ENCODE measurements at regions not wholly inside any gene's neighbourhood (a gene's known extent, or its start where the extent isn't known, plus 50 kb on each side); places are given as distances from the start of the nearest gene placed in this dataset.

- H3K4me3 ChIP-seq (ENCODE audit: low read depth, low read length), result no peak overlapping the region
- no peak for TF ChIP-seq CTCF (conservative IDR thresholded peaks at IDR 0.05; ENCODE audit: low read depth, low read length)
- no peak for DNase-seq (ENCODE audit: low read depth)
These were observed 553.0 kb upstream of the GRAMD2B start for GRCh38 chr5:125870256-125870655.

- TF ChIP-seq CTCF (conservative IDR thresholded peaks at IDR 0.05; ENCODE audit: low read depth, low read length), result no peak
- no peak overlapping the region for H3K4me3 ChIP-seq (ENCODE audit: low read depth, low read length)
- no peak for DNase-seq (ENCODE audit: low read depth)
These were observed 549.2 kb upstream of the GRAMD2B start for GRCh38 chr5:125874057-125874456.

DNA sequence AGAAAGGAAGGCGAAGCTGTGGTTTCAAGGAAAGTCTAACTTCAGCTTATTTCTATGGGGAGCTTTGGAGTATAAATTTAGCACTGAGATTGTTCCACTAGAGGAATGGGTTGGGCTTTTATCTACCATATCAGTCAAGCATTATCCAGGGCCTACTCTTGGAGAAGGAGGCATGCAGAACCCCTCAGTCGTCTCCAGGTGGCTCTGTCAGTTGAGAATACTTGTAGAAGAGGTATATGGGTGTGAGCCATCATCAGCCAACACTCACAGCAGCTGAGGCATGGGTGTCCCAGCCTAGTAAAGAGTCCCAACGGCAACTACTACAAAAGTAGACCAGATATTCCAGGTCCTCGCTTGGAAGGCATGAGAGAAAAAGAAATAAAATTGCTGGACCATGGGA lies 548.5 kb upstream of the GRAMD2B start:
- TF ChIP-seq CTCF (conservative IDR thresholded peaks at IDR 0.05; ENCODE audit: low read depth, low read length), result peak; percentile 20
- H3K4me3 ChIP-seq (ENCODE audit: low read depth, low read length), result no peak overlapping the region
- DNase-seq (ENCODE audit: low read depth), result no peak

- no peak for DNase-seq (ENCODE audit: low read depth)
- no peak overlapping the region for H3K4me3 ChIP-seq (ENCODE audit: low read depth, low read length)
- no peak for TF ChIP-seq CTCF (conservative IDR thresholded peaks at IDR 0.05; ENCODE audit: low read depth, low read length)
These were observed 546.0 kb upstream of the GRAMD2B start for GRCh38 chr5:125877248-125877647.

GRCh38 chr5:125882061-125882460 lies 541.1 kb upstream of the GRAMD2B start:
- no peak overlapping the region for H3K4me3 ChIP-seq (ENCODE audit: low read depth, low read length)
- no peak for DNase-seq (ENCODE audit: low read depth)
- no peak for TF ChIP-seq CTCF (conservative IDR thresholded peaks at IDR 0.05; ENCODE audit: low read depth, low read length)

GRCh38 chr5:125883223-125883622 lies 540.0 kb upstream of the GRAMD2B start:
- H3K4me3 ChIP-seq (ENCODE audit: low read depth, low read length), result no peak overlapping the region
- no peak for DNase-seq (ENCODE audit: low read depth)
- no peak for TF ChIP-seq CTCF (conservative IDR thresholded peaks at IDR 0.05; ENCODE audit: low read depth, low read length)

- no peak for DNase-seq (ENCODE audit: low read depth)
- TF ChIP-seq CTCF (conservative IDR thresholded peaks at IDR 0.05; ENCODE audit: low read depth, low read length), result no peak
- no peak overlapping the region for H3K4me3 ChIP-seq (ENCODE audit: low read depth, low read length)
These were observed 534.9 kb upstream of the GRAMD2B start for GRCh38 chr5:125888358-125888757.
